Stimulated activated CD4-positive, alpha-beta T cell treated with anti-CD3 and anti-CD28 coated beads, Interleukin-12 subunit alpha, Interleukin-12 subunit beta, amount 100 ng/mL, for 24 hours (primary cell): ENCODE measurements at regions not wholly inside any gene's neighbourhood (a gene's known extent, or its start where the extent isn't known, plus 50 kb on each side); places are given as distances from the start of the nearest gene placed in this dataset.

Experiments used
- DNase-seq, 2 experiments: peaks; one replicate each; pipeline ENCODE4 v3.0.0-alpha.2; 2020; ENCODE audit warnings: low read depth in 2 of 2

DNA sequence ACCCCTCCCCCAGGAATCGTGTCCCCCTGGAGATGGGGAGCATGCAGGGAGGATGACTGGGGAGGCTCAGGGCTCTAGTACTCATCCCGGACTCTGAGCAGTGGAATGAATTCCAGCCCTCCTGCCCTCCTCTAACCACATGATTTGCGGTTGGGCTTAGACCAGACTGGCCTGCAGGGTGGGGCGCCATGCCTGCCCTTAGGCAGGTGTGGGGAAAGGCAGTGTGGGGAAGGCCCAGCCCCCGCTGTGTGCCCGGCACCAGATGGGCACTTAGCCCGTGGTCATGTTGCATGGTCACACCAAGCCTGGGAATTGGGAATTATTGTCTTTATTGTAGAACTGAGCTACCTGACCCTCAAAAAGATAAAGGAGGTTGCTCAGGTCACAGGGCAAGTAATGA, 283.8 kb downstream of the TLE3 start:
- DNase-seq = no peak

DNA sequence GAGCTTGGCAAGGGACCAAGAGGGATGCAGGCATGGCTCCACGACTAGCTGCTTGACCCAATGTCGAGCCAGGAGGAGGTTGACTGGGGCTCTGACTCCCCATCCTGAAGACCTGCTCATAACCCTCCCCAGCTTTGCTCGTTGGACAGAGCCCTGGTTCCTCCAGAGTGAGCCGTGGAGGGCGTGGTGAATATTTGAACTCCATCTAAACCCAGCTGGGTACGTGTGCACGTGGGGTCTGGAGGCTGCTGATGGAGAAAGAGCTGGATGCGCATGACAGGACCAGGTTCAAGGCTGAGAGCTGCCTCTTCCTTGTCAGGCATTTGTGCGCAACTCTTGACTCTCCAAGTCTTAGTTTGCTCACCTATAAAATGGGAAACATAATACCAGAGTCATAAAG, 282.8 kb downstream of the TLE3 start:
- DNase-seq = no peak

DNA sequence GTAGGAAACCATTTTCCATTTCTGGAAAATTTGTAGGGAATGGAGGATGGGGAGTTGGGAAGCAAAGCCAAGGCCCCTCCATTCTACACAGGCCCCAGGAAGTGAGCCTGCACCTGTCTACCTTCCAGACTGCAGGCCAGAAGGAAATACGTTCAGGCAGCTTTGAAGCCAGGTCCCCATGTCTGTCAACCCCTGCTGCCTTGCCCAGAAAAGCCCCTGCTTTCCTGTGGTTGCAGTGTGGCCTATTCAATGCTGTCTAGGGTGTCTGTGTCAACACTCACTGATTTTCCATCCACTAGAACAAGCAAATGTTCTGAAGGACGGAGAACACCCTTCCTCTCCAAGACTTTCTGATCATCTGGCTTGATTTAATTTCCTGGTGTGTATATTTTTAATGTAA, 281.9 kb downstream of the TLE3 start:
- no peak for DNase-seq

DNA sequence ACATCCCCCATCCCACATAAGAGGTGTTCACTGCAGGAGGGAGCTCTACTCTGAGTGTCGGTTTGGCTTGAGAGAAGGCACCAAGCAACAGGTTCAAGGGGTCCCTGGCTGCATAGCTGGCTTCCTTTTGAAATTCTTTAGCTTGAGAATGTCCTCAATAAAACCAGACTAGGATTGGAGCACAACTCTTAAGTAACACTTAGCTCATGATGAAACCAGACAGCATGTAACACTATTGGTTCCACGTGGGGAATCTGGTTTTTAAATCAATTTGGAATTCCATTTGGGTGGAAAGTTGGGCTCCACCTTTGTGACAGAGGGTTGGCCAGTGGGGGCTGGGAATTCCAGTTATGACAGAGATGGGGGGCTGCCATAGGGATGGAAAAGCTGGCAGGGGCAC, 281.2 kb downstream of the TLE3 start:
- no peak for DNase-seq

DNA sequence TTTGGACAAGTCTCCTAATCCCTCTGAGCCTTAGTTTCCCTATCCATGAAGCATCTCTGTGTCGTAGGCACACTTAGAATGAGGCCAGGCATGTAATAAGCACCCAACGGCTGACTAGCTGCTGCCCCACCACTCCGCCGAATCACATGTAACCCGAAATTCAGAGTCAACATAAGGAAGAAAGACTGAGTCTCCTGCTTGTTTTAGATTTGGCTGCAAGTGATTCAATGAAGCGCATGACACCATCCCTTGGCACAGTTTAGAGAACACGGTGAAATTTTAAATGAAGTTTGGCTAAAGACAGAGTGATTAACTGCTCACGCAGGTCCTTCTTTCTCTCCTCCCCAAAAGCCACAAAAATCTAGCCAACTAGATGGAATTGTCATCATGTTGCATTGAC, 279.2 kb downstream of the TLE3 start:
- no peak for DNase-seq

DNA sequence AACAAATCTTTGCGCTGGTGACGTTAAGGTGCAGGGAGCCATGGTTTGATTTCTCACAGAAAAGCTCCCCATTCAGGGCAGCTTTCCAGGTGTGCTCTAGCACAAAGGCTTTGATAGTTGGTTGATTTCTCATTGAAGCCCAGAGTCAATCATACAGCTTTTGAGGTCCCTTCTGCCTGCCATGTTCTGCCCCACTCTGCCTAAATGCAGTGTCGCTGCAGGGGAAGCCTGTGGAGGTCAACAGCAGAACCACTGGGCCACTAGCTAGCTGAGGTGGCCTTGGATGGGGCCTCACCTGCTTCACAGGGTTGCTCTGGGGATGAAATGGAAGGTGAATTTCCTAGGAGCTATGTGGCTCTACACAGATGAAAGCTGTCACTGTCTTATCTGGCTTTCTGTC, 278.3 kb downstream of the TLE3 start:
- DNase-seq = no peak

DNA sequence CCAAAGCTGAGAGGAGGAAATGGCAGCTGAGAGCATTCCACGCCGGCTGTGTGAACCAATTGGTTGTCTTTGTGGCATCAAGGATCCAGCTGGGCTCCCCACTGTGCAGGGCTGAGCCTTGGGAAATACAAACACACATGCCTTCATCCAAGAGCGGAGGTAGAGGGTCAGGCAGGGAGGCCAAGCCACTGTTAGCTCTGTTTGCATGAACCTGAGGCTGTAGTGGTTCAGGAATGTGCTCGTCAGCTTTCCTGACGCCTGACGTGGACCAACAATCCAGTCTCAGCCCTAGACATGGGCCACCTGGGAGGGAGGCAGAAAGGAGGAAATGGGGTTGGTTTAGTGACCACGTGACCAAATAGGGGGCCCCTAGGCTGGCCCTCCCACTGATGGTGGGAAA, 276.9 kb downstream of the TLE3 start:
- no peak for DNase-seq

DNA sequence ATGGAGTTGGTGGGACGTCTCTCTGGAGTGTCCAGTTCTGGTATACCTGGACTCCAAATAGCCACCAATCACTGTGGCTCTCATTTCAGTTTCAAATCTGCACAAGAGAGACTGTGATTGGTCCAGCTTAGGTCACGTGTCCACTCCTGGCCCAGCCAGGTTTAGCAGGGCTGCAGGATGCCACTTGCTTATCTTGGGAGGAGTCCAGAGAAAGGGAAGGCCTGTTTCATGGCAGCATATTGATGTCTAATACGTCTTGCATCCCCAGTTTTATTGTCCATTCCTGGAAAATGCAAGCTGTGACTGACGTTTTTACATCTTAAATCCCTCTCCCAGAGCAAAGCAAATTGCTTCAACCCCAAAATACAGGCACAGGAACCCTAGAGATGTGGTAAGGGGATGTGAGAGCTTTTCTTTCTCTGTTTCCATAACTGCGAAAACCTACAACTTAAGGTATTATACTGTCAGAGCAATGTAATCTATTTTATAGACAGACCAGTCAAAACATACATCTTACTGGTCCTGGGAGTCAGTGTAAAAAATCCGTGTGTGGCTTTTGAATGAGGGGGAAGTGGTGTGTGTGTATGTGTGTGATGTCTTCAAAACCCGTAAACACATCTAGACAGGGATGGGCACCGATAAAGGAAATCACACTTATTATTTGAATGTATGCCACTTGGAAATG, 274.4 kb downstream of the TLE3 start:
- DNase-seq = no peak

DNA sequence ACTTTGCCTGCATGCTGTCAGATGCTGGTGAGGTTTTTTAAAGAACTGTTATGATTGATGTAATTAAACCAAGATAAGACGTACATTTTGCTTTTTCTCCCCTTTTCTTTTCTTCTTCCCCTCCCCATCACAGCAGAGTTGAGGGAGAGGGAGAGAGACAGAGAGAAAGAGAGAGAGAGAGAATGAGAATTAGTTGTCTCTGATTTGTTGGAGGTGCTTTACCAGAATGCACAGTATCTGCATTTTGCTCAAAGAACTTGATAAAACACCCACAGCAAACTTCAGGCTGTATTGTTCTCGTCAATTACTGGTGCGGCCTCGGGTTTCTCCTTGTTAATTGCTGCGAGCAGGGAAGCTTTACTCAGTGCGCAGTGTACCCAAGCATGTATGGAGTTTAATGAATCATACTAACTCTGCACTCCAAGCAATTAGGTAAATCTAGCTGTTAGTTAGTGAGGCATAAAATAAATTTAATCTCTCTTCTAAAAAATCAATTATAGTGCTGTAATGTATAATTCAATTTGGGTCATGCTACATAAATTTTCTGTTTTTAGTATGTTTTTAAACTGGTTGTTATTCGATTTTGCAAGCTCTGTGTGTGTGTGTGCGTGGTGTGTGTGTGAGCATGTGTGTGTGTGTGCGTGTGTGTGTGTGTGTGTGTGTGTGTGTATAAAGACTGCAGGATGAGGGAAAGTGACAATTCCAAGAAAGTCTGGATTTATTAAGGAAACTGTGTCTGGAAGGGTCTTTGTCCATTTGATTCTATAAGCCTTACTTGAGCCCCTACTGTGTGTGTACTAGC, 273.4 kb downstream of the TLE3 start:
- no peak for DNase-seq

DNA sequence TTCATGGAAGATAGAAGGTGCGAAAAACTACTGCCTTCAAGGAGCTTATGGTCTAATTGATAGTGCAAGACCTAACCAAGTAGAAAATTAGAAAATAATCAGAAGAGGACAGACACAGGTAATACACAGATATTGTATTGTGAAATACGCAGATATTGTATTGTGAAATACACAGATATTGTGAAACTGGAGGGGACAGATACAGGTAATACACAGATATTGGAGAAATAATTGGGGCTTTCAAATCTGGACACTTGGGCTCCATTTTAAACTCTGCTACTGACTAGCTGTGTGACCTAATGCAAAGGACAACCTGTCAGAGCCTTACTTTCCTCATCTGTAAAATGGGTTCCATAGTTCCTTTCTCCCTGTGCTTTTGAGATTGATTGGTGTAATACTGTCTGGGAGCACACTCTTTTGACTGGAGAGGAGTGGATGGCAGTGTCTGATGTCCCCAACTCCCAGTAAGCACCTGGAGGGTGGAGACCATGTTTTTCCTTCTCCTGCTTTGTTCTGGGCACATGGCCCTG, 272.8 kb downstream of the TLE3 start:
- DNase-seq = no peak

DNA sequence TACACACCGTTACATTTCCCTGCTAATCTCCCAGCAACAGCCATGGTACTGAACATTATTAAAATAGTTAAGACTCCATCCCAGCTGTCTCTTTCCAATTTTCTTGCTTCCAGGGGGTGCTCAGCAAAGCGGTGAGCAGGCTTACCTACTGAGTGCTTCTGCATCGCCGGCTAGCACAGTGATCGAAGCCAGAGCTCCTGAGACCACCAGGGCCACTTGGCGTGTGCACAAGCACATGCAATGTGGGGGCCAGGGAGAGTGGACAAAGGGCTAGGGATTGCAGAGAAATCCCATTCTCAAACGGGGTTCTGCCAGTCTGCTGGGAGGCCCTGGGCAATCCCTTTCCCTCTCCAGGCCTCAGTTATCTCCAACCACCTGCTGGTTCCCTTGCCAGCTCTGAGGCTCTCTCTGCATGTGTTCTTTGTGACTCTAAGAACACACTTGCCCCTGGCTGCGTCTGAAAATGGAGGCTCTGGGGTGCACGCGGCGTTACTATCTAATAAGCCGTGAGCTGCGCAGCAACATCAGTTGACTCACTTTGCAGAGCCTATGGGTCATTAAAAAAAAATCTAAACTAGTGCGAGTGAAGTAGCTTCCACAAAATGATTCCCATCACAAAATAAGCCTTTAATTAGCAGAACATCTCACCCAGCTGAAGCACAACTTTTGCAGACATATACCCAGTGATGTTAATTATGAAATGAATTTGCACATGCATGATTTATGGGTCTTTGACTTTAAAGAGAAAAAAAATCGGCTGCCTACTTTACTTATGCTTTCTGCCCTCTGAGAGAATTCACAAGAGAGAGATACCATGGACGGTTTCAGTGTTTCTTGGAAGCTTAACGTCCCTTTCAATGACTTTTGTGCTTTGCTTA, 271.5 kb downstream of the TLE3 start:
- DNase-seq = no peak

DNA sequence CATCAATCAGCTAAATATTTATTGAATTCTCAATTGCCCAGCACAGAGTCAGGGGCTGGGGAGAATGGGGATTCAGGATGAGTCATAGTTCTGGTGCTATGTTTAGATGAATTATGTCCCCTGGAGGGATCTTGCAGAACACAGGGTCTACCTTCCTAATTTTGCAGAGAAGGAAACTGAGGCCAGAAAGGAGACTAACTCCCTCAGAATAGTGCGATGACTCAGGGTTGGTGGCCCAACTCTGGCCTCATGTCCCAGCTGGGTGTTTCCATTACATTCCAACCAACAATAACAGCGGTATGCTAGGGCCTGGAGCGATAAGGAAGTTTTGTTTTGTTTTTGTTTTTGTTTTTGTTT, 270.9 kb downstream of the TLE3 start:
- DNase-seq = no peak

DNA sequence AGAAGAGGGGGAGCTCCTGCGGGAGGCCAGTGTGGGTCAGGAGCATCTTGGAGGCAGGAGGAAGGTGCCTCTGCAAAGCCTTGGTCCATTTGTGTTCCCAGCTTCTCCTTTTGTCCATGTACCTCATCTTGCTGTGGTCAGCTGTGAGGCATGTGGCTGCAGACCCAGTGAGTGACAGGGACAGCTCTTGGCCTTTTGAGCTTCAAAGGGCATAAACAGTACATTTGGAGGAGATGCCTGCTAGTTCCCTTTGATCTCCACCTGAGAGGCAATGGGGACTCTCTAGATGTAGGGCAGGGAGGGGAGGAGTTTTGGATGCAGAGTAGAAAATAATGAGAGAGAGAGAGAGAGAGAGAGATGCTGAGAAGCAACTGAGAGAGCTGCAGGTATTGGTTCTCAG, 270.0 kb downstream of the TLE3 start:
- no peak for DNase-seq

DNA sequence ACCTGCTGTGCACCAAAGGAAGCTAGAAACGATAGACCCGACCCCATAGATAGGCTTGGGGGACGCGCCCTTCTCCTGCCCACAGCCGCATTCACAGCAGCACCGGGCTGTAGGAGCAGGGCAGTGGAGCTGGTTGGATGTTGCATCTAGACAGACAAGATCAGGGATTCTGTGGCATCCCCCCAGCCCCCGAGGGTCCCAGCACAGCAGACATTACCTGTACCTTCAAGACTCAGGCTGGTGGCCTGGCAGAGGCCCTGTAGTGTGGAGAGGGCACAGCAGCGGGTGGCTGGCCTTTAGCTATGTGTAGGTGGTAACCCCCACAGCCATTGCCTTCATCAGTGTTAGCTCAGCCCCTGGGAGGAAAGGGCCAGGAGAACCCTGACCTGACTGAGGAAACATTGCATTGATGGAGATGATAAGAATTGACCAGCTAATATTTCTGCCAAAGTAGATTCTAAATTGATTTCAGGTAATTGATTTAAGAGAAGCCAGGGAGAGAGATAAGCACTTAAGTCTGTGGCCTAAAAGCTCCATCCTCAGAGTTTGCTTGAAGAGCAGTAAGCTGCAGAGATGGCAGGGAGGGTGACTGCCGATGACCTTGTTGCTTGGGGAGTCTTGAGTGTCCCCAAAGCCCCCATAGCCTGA, 269.4 kb downstream of the TLE3 start:
- DNase-seq = no peak

DNA sequence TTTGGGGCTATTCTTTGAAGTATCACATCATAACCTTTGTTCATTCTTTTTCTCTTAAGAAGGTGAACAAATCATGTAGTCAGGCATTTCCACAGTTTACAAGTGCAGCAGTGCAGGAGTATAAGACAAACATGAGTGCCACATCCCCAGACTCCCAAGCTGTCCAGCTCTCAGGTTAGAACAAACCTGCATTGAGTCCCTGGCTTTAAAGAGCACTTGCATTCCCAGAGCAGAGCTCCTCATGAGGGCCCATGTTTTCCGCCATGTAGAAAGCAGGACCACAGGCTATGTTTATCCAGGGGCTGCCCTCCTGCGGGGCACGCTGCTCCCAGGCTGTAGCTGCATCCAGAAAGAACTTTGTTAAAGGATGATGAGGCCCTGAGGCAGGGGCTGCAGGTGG, 267.7 kb downstream of the TLE3 start:
- no peak for DNase-seq

DNA sequence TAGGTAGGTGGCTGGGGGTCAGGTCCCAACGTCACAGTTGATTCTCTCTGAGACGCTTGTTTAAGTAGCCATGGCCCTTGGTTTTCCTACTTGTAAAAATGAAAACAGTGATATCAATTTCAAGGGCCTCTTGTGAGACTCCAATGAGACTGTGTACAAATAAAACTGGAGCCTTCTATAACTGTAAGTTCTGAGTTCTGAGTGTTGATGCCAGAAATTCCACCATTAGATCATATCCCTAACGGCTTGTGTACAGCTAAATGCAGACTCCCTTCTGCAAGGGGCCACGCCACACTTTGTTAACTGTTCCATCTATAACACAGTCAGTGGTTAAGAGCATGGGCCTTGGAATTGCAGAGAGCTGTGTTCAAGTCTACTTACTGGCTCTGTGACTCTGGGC, 267.3 kb downstream of the TLE3 start:
- DNase-seq = no peak

DNA sequence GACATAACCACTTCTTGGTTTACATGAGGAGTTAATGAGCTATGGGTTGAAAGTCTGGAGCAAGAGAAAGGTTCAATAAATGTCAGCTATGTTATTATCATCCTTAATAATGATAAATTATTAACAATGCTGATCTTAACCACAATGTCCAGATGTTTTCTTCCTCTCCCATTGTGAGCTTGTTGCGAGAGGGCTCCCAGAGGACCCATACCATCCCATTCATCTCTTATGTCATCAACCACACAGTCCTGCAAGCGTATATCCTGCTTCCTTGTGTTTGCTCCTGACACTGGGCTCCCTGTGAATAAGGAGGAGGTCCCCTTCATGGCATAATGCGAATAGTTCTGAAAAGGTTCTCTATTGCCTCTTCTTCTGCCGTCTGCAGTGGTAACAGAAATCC, 266.8 kb downstream of the TLE3 start:
- no peak for DNase-seq

DNA sequence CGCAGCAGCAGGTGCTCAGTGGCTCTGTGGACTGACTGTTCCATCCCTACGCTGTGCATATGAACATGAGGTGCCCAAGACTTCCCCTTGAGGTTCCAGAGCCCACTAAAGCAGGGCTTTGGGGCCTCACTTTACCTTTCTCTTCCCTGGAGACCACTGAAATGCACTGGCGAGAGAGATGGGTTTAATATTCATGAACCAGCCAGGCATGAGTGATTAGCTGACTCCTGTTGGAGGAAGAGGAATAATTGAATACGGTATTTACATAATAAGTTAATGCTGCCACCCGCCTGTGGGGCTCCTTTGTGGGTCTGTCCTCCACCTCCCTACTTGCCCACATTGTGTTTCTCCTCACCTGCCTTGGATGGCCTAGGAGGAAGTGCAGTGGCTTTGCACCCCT, 263.4 kb downstream of the TLE3 start:
- DNase-seq = no peak

DNA sequence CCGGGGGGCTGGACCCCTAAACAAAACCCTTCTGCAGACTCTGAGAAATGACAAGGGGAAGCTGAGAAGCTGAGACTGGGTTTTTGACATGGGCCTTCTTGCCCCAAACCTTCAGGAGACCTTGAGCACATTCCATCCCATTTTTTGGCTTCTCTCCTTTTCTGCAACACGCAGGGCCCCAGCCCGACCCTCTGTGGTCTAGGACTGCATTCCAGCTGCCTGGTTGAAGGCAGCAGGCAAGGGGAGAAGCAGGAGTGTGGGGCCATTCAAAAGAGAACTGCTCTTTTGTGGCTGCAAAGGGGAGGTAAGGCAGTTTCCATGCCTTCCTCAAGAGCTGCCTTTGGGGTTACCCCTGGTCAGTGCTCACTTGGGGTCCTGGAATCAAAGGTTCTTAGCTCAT, 263.0 kb downstream of the TLE3 start:
- DNase-seq = no peak

DNA sequence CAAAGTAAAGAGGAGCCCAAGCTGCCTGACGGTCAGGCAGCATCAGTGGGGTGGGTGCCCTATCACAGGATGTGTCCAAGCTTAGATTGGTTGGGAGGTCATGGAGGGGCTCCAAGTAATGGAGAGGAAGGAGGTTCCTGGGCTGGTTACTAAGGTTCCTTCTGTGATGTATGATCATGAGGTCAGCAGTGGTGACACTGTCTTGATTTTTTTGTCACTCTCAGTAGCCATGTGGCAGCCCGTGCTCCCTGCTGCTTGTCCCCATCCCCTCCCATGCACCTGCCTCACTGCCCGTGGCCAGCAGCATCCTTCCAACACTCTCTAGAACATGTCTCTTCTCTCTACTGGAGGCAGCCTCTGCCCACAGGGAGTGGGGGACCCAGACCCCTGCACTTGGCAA, 261.7 kb downstream of the TLE3 start:
- DNase-seq = no peak

DNA sequence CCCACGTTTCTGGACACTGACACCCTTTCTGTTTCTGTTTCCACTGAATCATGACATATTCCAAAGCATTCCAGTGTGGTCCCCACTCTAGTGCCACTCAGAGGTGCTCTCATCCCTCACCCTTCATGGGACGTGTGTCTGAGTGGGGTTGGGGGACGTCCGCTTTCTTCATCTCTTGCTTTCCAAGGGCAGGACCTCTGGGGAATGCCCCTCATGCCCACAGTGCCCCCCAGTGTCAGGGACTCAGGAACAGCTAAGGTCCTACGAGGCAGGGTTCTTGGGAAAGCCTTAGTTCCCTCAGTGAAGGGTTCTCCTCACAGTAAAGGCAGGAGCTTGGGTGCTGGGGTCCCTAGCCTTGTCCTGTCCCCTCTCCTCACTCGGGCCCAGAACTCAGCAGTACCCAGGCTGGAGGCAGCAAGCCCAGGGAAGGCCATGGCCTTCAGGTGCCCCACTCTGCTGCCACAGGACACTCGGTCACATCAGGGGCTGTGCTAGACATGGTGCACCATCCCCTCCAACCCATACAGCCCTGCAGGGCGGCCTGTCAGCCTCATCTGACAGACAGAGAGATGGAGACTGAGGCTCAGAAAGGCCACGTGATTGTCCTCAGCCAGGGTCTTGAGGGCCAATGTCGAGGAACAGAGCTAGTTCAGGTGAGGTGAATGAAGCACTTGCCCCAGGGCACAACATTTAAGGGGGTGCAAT, 261.0 kb downstream of the TLE3 start:
- no peak for DNase-seq
